ENCODE measurements at regions not wholly inside any gene's neighbourhood (a gene's known extent, or its start where the extent isn't known, plus 50 kb on each side); places are given as distances from the start of the nearest gene placed in this dataset.

- no peaks in the 10 kb centered on the region for H3K4me1 ChIP-seq (ENCODE audit: low read depth, poor library complexity, severe bottlenecking)
- no peaks in the 10 kb centered on the region for H3K79me2 ChIP-seq (ENCODE audit: insufficient read depth, low read depth)
- H3K9ac ChIP-seq: no peak overlapping the region
- no peak overlapping the region for H3K4me2 ChIP-seq
- H3K27ac ChIP-seq: no peak overlapping the region
- no peaks in the 10 kb centered on the region for H3K36me3 ChIP-seq (ENCODE audit: insufficient read depth)
- H2AFZ ChIP-seq (ENCODE audit: low read depth): no peak overlapping the region
- no peak overlapping the region for H3K4me3 ChIP-seq (IDR thresholded peaks at IDR 0.05; ENCODE audit: insufficient read depth, low read depth, low read length)
- no peaks in the 10 kb centered on the region for H4K20me1 ChIP-seq (ENCODE audit: insufficient read depth)
- H3K27me3 ChIP-seq (ENCODE audit: insufficient read depth, low read depth): peaks cover 97% of the 10 kb centered on the region
- no peak for TF ChIP-seq CTCF (conservative IDR thresholded peaks at IDR 0.05; ENCODE audit: low read depth, low read length)
Measured at GRCh38 chr16:85319984-85320440, 207.7 kb upstream of the CIBAR2 start.

- Histone ChIP-seq H4K20me1 (ENCODE audit: insufficient read depth) (no peaks in the 10 kb centered on the region), H3K4me2 (no peak overlapping the region), H3K27ac (no peak overlapping the region), H3K79me2 (ENCODE audit: insufficient read depth, low read depth) (no peaks in the 10 kb centered on the region), H3K27me3 (ENCODE audit: insufficient read depth, low read depth) (peaks cover 93% of the 10 kb centered on the region), H3K9ac (no peak overlapping the region), H3K36me3 (ENCODE audit: insufficient read depth) (no peaks in the 10 kb centered on the region), H3K4me1 (ENCODE audit: low read depth, poor library complexity, severe bottlenecking) (no peaks in the 10 kb centered on the region), H2AFZ (ENCODE audit: low read depth) (no peak overlapping the region), H3K4me3 (IDR thresholded peaks at IDR 0.05; ENCODE audit: insufficient read depth, low read depth, low read length) (no peak overlapping the region)
- TF ChIP-seq CTCF (conservative IDR thresholded peaks at IDR 0.05; ENCODE audit: low read depth, low read length): no peak
Measured at GRCh38 chr16:85320677-85321385, 208.6 kb upstream of the CIBAR2 start.

GRCh38 chr16:85321509-85322271 lies 209.4 kb upstream of the CIBAR2 start:
- TF ChIP-seq CTCF (conservative IDR thresholded peaks at IDR 0.05; ENCODE audit: low read depth, low read length): no peak
- Histone ChIP-seq H3K36me3 (ENCODE audit: insufficient read depth) (no peaks in the 10 kb centered on the region), H3K4me3 (IDR thresholded peaks at IDR 0.05; ENCODE audit: insufficient read depth, low read depth, low read length) (no peak overlapping the region), H3K27ac (no peak overlapping the region), H3K9ac (no peak overlapping the region), H2AFZ (ENCODE audit: low read depth) (no peak overlapping the region), H3K27me3 (ENCODE audit: insufficient read depth, low read depth) (peaks cover 93% of the 10 kb centered on the region), H3K4me2 (no peak overlapping the region), H3K79me2 (ENCODE audit: insufficient read depth, low read depth) (no peaks in the 10 kb centered on the region), H4K20me1 (ENCODE audit: insufficient read depth) (no peaks in the 10 kb centered on the region), H3K4me1 (ENCODE audit: low read depth, poor library complexity, severe bottlenecking) (no peaks in the 10 kb centered on the region)

- no peak for TF ChIP-seq CTCF (conservative IDR thresholded peaks at IDR 0.05; ENCODE audit: low read depth, low read length)
- H3K27me3 ChIP-seq (ENCODE audit: insufficient read depth, low read depth): peaks cover 93% of the 10 kb centered on the region
- H2AFZ ChIP-seq (ENCODE audit: low read depth): no peak overlapping the region
- no peak overlapping the region for H3K9ac ChIP-seq
- H3K4me3 ChIP-seq (IDR thresholded peaks at IDR 0.05; ENCODE audit: insufficient read depth, low read depth, low read length): no peak overlapping the region
- no peaks in the 10 kb centered on the region for H4K20me1 ChIP-seq (ENCODE audit: insufficient read depth)
- H3K36me3 ChIP-seq (ENCODE audit: insufficient read depth): no peaks in the 10 kb centered on the region
- H3K4me1 ChIP-seq (ENCODE audit: low read depth, poor library complexity, severe bottlenecking): no peaks in the 10 kb centered on the region
- no peak overlapping the region for H3K27ac ChIP-seq
- no peaks in the 10 kb centered on the region for H3K79me2 ChIP-seq (ENCODE audit: insufficient read depth, low read depth)
- no peak overlapping the region for H3K4me2 ChIP-seq
Measured at GRCh38 chr16:85323230-85323960, 211.1 kb upstream of the CIBAR2 start.

Measured in KMS-11 (cell line).